NCI-H1694 treated with DMSO at 0.1 percent for 48 hours (cell line): ENCODE measurements at regions not wholly inside any gene's neighbourhood (a gene's known extent, or its start where the extent isn't known, plus 50 kb on each side); places are given as distances from the start of the nearest gene placed in this dataset.
"Not testable (repeated sequence)": the region's sequence is repeated elsewhere in the genome, so short reads cannot be mapped to it uniquely, and the experiment has no call there.

ENCODE experiments used
- DNase-seq: peaks from one replicate; lab custom pipeline; 2025; lab: John Stamatoyannopoulos, UW

- no peak for DNase-seq
These were observed 283.8 kb downstream of the CXCL12 start for GRCh38 chr10:44101082-44101481.

GRCh38 chr10:44099511-44099910, 285.4 kb downstream of the CXCL12 start:
- no peak for DNase-seq

- DNase-seq = not testable (repeated sequence)
These were observed 288.7 kb downstream of the CXCL12 start for GRCh38 chr10:44096217-44096616.

- DNase-seq = no peak
These were observed 295.2 kb downstream of the CXCL12 start for GRCh38 chr10:44089671-44090070.

- no peak for DNase-seq
These were observed 297.5 kb downstream of the CXCL12 start for GRCh38 chr10:44087403-44087802.

- no peak for DNase-seq
These were observed 301.0 kb downstream of the CXCL12 start for GRCh38 chr10:44083719-44084400.

GRCh38 chr10:44071479-44071878, 313.4 kb downstream of the CXCL12 start:
- no peak for DNase-seq

GRCh38 chr10:44070282-44070681, 314.6 kb downstream of the CXCL12 start:
- DNase-seq = no peak

- no peak for DNase-seq
These were observed 315.3 kb downstream of the CXCL12 start for GRCh38 chr10:44069573-44069972.

GRCh38 chr10:44068716-44069482, 316.0 kb downstream of the CXCL12 start:
- DNase-seq = no peak

GRCh38 chr10:44067432-44067831, 317.5 kb downstream of the CXCL12 start:
- no peak for DNase-seq

GRCh38 chr10:44066527-44067255, 318.2 kb downstream of the CXCL12 start:
- DNase-seq = no peak

GRCh38 chr10:44065788-44066526, 318.9 kb downstream of the CXCL12 start:
- DNase-seq = no peak

GRCh38 chr10:44064987-44065787, 319.7 kb downstream of the CXCL12 start:
- no peak for DNase-seq

- DNase-seq = no peak
These were observed 320.6 kb downstream of the CXCL12 start for GRCh38 chr10:44064317-44064716.

- DNase-seq = no peak
These were observed 321.2 kb downstream of the CXCL12 start for GRCh38 chr10:44063686-44064085.

GRCh38 chr10:44060719-44061118, 324.2 kb downstream of the CXCL12 start:
- no peak for DNase-seq

GRCh38 chr10:44060221-44060620, 324.7 kb downstream of the CXCL12 start:
- DNase-seq = no peak

GRCh38 chr10:44058259-44058658, 326.6 kb downstream of the CXCL12 start:
- no peak for DNase-seq

- no peak for DNase-seq
These were observed 327.7 kb downstream of the CXCL12 start for GRCh38 chr10:44056967-44057805.
